ENCODE measurements at regions not wholly inside any gene's neighbourhood (a gene's known extent, or its start where the extent isn't known, plus 50 kb on each side); places are given as distances from the start of the nearest gene placed in this dataset.

DNA sequence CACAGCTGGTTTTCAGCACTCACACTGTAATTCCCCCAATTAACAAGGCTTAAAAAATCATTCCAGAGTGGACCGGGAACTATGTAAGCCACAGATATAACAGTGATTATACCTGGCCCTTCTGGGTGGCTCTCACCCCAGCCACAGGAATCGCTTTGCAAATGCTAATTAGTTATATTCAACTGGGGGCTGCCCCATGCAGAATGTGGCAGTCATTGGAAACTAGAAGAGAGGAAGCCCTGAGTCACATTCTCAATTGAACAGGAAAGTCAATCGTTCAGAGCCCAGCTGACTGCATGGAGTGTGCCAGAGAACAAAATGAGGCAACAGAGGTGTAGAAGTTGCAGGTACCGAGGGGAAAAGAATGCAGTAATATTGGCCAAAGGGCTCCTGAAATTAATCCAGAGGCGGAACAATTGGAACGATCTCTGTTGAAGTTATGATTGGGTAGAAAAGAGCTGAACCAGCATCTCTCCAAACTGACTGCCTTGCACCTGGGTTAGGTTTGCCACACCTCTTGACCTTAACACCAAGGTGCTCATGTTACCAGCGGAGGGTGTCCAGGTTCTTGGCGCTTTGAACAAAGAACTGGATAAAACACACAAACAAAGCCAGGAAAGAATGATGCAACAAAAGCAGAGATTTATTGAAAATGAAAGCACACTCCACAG lies 909.7 kb upstream of the AUTS2 start:
- Histone ChIP-seq H3K4me2 (ENCODE audit: unreplicated experiment) (no peak overlapping the region), H3K4me1 (ENCODE audit: insufficient read depth) (no peaks in the 10 kb centered on the region), H3K9me3 (ENCODE audit: low read depth) (no peaks in the 10 kb centered on the region), H3K9ac (no peak overlapping the region), H3K9me2 (ENCODE audit: insufficient read depth) (no peaks in the 10 kb centered on the region), H3K79me2 (ENCODE audit: insufficient read depth) (no peaks in the 10 kb centered on the region), H3F3A (ENCODE audit: insufficient read depth) (no peaks in the 10 kb centered on the region), H3K27ac (no peak overlapping the region), H2AFZ (no peak overlapping the region), H3K4me3 (no peak overlapping the region), H4K20me1 (ENCODE audit: insufficient read depth) (no peaks in the 10 kb centered on the region), H3K27me3 (replicated peaks; ENCODE audit: insufficient read depth) (no peaks in the 10 kb centered on the region), H3K36me3 (ENCODE audit: low read depth) (no peaks in the 10 kb centered on the region)
- in situ Hi-C loops (cut with MboI): no loop called here
- TF ChIP-seq EZH2 (IDR thresholded peaks at IDR 0.05; ENCODE audit: insufficient read depth, poor library complexity, severe bottlenecking) (no peak), EZH2phosphoT487 (IDR thresholded peaks at IDR 0.05; ENCODE audit: insufficient read depth, low read depth) (no peak)
- WGBS, 2 experiments (ENCODE audit: low coverage in 1 of 2, low lambda C conversion rate in 2 of 2, missing lambda C conversion rate in 2 of 2): 32 to 36% methylated on average over 8 of the region's 8 CpGs
- DNase-seq: no peak

GRCh38 chr7:68689087-68689433 lies 909.2 kb upstream of the AUTS2 start:
- Histone ChIP-seq H3K9ac (no peak overlapping the region), H3K4me1 (ENCODE audit: insufficient read depth) (no peaks in the 10 kb centered on the region), H4K20me1 (ENCODE audit: insufficient read depth) (no peaks in the 10 kb centered on the region), H3K36me3 (ENCODE audit: low read depth) (no peaks in the 10 kb centered on the region), H3K27me3 (replicated peaks; ENCODE audit: insufficient read depth) (no peaks in the 10 kb centered on the region), H3K9me2 (ENCODE audit: insufficient read depth) (no peaks in the 10 kb centered on the region), H3K9me3 (ENCODE audit: low read depth) (no peaks in the 10 kb centered on the region), H3K4me2 (ENCODE audit: unreplicated experiment) (no peak overlapping the region), H3K79me2 (ENCODE audit: insufficient read depth) (no peaks in the 10 kb centered on the region), H3K4me3 (no peak overlapping the region), H2AFZ (no peak overlapping the region), H3F3A (ENCODE audit: insufficient read depth) (no peaks in the 10 kb centered on the region), H3K27ac (no peak overlapping the region)
- in situ Hi-C loops (cut with MboI): no loop called here
- TF ChIP-seq EZH2phosphoT487 (IDR thresholded peaks at IDR 0.05; ENCODE audit: insufficient read depth, low read depth): no peak
- no peak for DNase-seq
- WGBS, 2 experiments (ENCODE audit: low coverage in 1 of 2, low lambda C conversion rate in 2 of 2, missing lambda C conversion rate in 2 of 2): 30 to 33% methylated on average over 5 of the region's 5 CpGs

DNA sequence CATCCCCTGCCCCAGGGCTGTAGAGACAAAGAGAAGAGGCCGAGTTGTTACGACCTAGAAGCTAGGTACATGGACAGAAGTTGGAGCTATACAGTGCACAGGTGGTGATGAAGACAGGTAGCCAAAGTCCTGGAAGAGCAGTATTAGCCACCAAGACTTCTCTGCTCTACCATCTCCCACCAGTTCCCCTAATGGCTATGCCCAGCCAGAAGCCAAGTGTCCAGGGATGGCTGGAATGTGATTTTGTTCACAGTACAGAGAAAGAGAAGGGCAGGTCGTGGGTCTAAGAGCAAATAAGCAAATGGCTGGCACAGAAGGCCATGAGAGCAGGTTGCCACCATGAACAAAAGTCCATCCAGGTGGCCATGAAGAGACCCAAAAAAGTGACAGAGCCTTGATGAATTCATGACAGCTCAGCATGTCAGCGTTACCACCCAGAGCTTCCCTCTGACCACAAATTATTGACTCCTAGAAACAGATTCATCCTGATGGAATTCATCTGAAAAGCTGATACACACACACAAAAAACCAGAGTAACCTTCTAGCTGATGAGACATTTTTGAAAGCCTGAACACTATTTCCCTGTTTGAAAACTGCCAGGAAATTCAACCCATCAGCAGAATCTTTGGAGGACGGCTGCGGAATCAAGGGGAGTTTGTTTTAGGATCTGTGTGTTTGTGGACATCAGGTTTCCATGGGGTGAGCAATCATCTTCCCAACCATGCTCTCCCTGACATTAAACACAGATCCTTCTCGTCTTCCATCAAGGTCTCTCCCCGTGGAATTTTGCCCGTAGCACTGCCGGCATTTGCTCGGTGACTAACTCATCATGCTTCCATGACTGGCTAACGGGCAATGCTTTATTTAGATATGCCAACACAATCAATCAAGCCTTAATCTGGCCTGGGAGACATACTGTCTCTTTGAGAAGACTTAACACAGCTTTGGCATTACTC lies 906.7 kb upstream of the AUTS2 start:
- H3K4me2 ChIP-seq (ENCODE audit: unreplicated experiment): no peak overlapping the region
- no peaks in the 10 kb centered on the region for H3K9me3 ChIP-seq (ENCODE audit: low read depth)
- H3K36me3 ChIP-seq (ENCODE audit: low read depth): no peaks in the 10 kb centered on the region
- H3K4me3 ChIP-seq: no peak overlapping the region
- no peak overlapping the region for H2AFZ ChIP-seq
- H3K4me1 ChIP-seq (ENCODE audit: insufficient read depth): no peaks in the 10 kb centered on the region
- no peaks in the 10 kb centered on the region for H3F3A ChIP-seq (ENCODE audit: insufficient read depth)
- DNase-seq: peak; percentile 49
- H3K27me3 ChIP-seq (replicated peaks; ENCODE audit: insufficient read depth): no peaks in the 10 kb centered on the region
- H3K79me2 ChIP-seq (ENCODE audit: insufficient read depth): no peaks in the 10 kb centered on the region
- no peak overlapping the region for H3K9ac ChIP-seq
- in situ Hi-C loops (cut with MboI): no loop called here
- no peaks in the 10 kb centered on the region for H3K9me2 ChIP-seq (ENCODE audit: insufficient read depth)
- peak overlapping the region; percentile 61 for H3K27ac ChIP-seq
- WGBS, 2 experiments (ENCODE audit: low coverage in 1 of 2, low lambda C conversion rate in 2 of 2, missing lambda C conversion rate in 2 of 2): 14 to 19% methylated on average over 12 of the region's 12 CpGs
- H4K20me1 ChIP-seq (ENCODE audit: insufficient read depth): no peaks in the 10 kb centered on the region
- TF ChIP-seq EZH2 (IDR thresholded peaks at IDR 0.05; ENCODE audit: insufficient read depth, poor library complexity, severe bottlenecking) (no peak), EZH2phosphoT487 (IDR thresholded peaks at IDR 0.05; ENCODE audit: insufficient read depth, low read depth) (no peak)

GRCh38 chr7:68692511-68692910 lies 905.8 kb upstream of the AUTS2 start:
- H3K4me3 ChIP-seq: no peak overlapping the region
- WGBS, 2 experiments (ENCODE audit: low coverage in 1 of 2, low lambda C conversion rate in 2 of 2, missing lambda C conversion rate in 2 of 2): 12 to 18% methylated on average over 4 of the region's 4 CpGs
- DNase-seq: no peak
- TF ChIP-seq EZH2phosphoT487 (IDR thresholded peaks at IDR 0.05; ENCODE audit: insufficient read depth, low read depth) (no peak), EZH2 (IDR thresholded peaks at IDR 0.05; ENCODE audit: insufficient read depth, poor library complexity, severe bottlenecking) (no peak)
- no peaks in the 10 kb centered on the region for H3K79me2 ChIP-seq (ENCODE audit: insufficient read depth)
- no peak overlapping the region for H3K4me2 ChIP-seq (ENCODE audit: unreplicated experiment)
- in situ Hi-C loops (cut with MboI): no loop called here
- no peak overlapping the region for H3K9ac ChIP-seq
- peak overlapping the region; percentile 61 for H3K27ac ChIP-seq
- H3K9me3 ChIP-seq (ENCODE audit: low read depth): no peaks in the 10 kb centered on the region
- no peaks in the 10 kb centered on the region for H3K9me2 ChIP-seq (ENCODE audit: insufficient read depth)
- H3K36me3 ChIP-seq (ENCODE audit: low read depth): no peaks in the 10 kb centered on the region
- H3K4me1 ChIP-seq (ENCODE audit: insufficient read depth): no peaks in the 10 kb centered on the region
- H3F3A ChIP-seq (ENCODE audit: insufficient read depth): no peaks in the 10 kb centered on the region
- no peaks in the 10 kb centered on the region for H4K20me1 ChIP-seq (ENCODE audit: insufficient read depth)
- no peaks in the 10 kb centered on the region for H3K27me3 ChIP-seq (replicated peaks; ENCODE audit: insufficient read depth)
- no peak overlapping the region for H2AFZ ChIP-seq

All from GM23248 (cell line).